ENCODE measurements at regions not wholly inside any gene's neighbourhood (a gene's known extent, or its start where the extent isn't known, plus 50 kb on each side); places are given as distances from the start of the nearest gene placed in this dataset.

- Histone ChIP-seq H3K4me1 (no peaks in the 10 kb centered on the region), H3K27ac (no peak overlapping the region), H3K9me3 (no peaks in the 10 kb centered on the region), H3K4me3 (no peak overlapping the region), H3K36me3 (no peaks in the 10 kb centered on the region), H3K27me3 (peaks cover 4% of the 10 kb centered on the region)
- TF ChIP-seq POLR2A (IDR thresholded peaks at IDR 0.05) (no peak), EP300 (IDR thresholded peaks at IDR 0.05) (no peak), CTCF (IDR thresholded peaks at IDR 0.05) (no peak), POLR2AphosphoS5 (IDR thresholded peaks at IDR 0.05) (no peak)
- DNase-seq (ENCODE audit: low spot score in 2 of 2): no peak
- 59% methylated on average over 5 of the region's 5 CpGs for WGBS
Measured at GRCh38 chr20:56724241-56724757, 95.2 kb downstream of the TFAP2C start.

- Histone ChIP-seq H3K4me1 (no peaks in the 10 kb centered on the region), H3K36me3 (no peaks in the 10 kb centered on the region), H3K27ac (no peak overlapping the region), H3K4me3 (no peak overlapping the region), H3K27me3 (peaks cover 4% of the 10 kb centered on the region), H3K9me3 (no peaks in the 10 kb centered on the region)
- TF ChIP-seq EP300 (IDR thresholded peaks at IDR 0.05) (no peak), POLR2A (IDR thresholded peaks at IDR 0.05) (no peak), POLR2AphosphoS5 (IDR thresholded peaks at IDR 0.05) (no peak), CTCF (IDR thresholded peaks at IDR 0.05) (no peak)
- 93% methylated on average over 8 of the region's 8 CpGs for WGBS
- no peak for DNase-seq (ENCODE audit: low spot score in 2 of 2)
Measured at GRCh38 chr20:56730003-56730402, 100.9 kb downstream of the TFAP2C start.

GRCh38 chr20:56730996-56731395 lies 101.9 kb downstream of the TFAP2C start:
- H3K36me3 ChIP-seq: no peaks in the 10 kb centered on the region
- no peak overlapping the region for H3K4me3 ChIP-seq
- 62% methylated on average over 7 of the region's 7 CpGs for WGBS
- H3K9me3 ChIP-seq: no peaks in the 10 kb centered on the region
- no peak for TF ChIP-seq CTCF (IDR thresholded peaks at IDR 0.05)
- no peak for TF ChIP-seq EP300 (IDR thresholded peaks at IDR 0.05)
- no peak for TF ChIP-seq POLR2AphosphoS5 (IDR thresholded peaks at IDR 0.05)
- TF ChIP-seq POLR2A (IDR thresholded peaks at IDR 0.05): no peak
- no peak for DNase-seq (ENCODE audit: low spot score in 2 of 2)
- H3K27ac ChIP-seq: no peak overlapping the region
- no peaks in the 10 kb centered on the region for H3K4me1 ChIP-seq
- no peaks in the 10 kb centered on the region for H3K27me3 ChIP-seq

DNA sequence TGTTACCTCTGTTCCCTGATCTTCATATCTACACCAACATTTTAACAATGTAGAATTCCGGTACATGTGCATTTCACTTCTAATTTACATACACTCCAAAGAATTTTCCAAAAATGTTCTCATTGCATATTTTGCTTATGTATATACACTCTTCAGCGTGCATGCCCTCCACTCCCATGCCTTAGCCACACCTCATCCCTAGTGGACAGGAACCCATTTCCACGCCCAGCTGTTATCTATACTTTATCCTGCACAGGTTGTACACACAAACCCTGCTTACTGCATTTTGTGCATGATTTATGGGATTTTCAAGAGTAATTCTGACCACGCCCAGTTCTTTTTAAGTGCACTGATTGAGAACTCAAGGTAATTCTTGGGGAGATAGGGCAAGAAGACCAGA lies 102.4 kb downstream of the TFAP2C start:
- no peaks in the 10 kb centered on the region for H3K36me3 ChIP-seq
- H3K27ac ChIP-seq: no peak overlapping the region
- no peaks in the 10 kb centered on the region for H3K27me3 ChIP-seq
- no peaks in the 10 kb centered on the region for H3K9me3 ChIP-seq
- no peak for DNase-seq (ENCODE audit: low spot score in 2 of 2)
- H3K4me3 ChIP-seq: no peak overlapping the region
- TF ChIP-seq CTCF (IDR thresholded peaks at IDR 0.05) (no peak), POLR2AphosphoS5 (IDR thresholded peaks at IDR 0.05) (no peak), POLR2A (IDR thresholded peaks at IDR 0.05) (no peak), EP300 (IDR thresholded peaks at IDR 0.05) (no peak)
- no peaks in the 10 kb centered on the region for H3K4me1 ChIP-seq
- 74% methylated on average over 4 of the region's 4 CpGs for WGBS

- H3K27ac ChIP-seq: no peak overlapping the region
- H3K4me1 ChIP-seq: no peaks in the 10 kb centered on the region
- H3K4me3 ChIP-seq: no peak overlapping the region
- H3K9me3 ChIP-seq: no peaks in the 10 kb centered on the region
- no peaks in the 10 kb centered on the region for H3K36me3 ChIP-seq
- WGBS: 43% methylated on average over 6 of the region's 6 CpGs
- no peak for DNase-seq (ENCODE audit: low spot score in 2 of 2)
- H3K27me3 ChIP-seq: no peaks in the 10 kb centered on the region
- TF ChIP-seq EP300 (IDR thresholded peaks at IDR 0.05) (no peak), CTCF (IDR thresholded peaks at IDR 0.05) (no peak), POLR2A (IDR thresholded peaks at IDR 0.05) (no peak), POLR2AphosphoS5 (IDR thresholded peaks at IDR 0.05) (no peak)
Measured at GRCh38 chr20:56733967-56734366, 104.9 kb downstream of the TFAP2C start.

Data from suprapubic skin (tissue), 4 donors.